Panc1 (cell line): ENCODE measurements at regions not wholly inside any gene's neighbourhood (a gene's known extent, or its start where the extent isn't known, plus 50 kb on each side); places are given as distances from the start of the nearest gene placed in this dataset.

Experiments used
- ATAC-seq: fragments of 200-7000 bp; cut with Tn5 transposase; 2 replicates; pipeline ENCODE4 v1.9.1; 2020; ENCODE audit warnings: mild to moderate bottlenecking, moderate library complexity
- BruUV-seq: library from RNA; stranded (reverse); fragments of 400-500 nt; replicated peaks from 2 replicates; lab custom pipeline; 2021; lab: Mats Ljungman, UMichigan
- CTCF ChIA-PET: fragments of 300-600 bp; sonication (Branson Sonifier 250); formaldehyde crosslinking; loops from one replicate; lab custom pipeline; 2022; ENCODE audit warnings: antibody characterized with exemption; lab: Charles Lee
- POLR2A ChIA-PET: fragments of 300-600 bp; sonication (Branson Sonifier 250); formaldehyde crosslinking; loops from one replicate; lab custom pipeline; 2022; ENCODE audit warnings: antibody characterized with exemption; lab: Charles Lee
- DNase-seq: peaks from one replicate; pipeline ENCODE4 v3.0.0-alpha.2; 2010; ENCODE audit warnings: low read depth, low spot score
- H3K27ac ChIP-seq: 2 replicates; pipeline ENCODE4 v1.5.1; 2011; ENCODE audit warnings: mild to moderate bottlenecking, low read length, inconsistent platforms
- H3K27me3 ChIP-seq: fragments of 200-500 bp; sonication (Bioruptor generic); 2 replicates; pipeline ENCODE4 v1.6.0; 2014; ENCODE audit warnings: low read length, inconsistent platforms; ENCODE audit not compliant: control insufficient read depth, insufficient read depth
- H3K36me3 ChIP-seq: fragments of 200-500 bp; sonication (Bioruptor generic); 2 replicates; pipeline ENCODE4 v1.5.1; 2014; ENCODE audit warnings: inconsistent platforms, mild to moderate bottlenecking, low read length, moderate library complexity; ENCODE audit not compliant: control insufficient read depth, insufficient read depth
- H3K4me1 ChIP-seq: 2 replicates; pipeline ENCODE4 v1.5.1; 2011; ENCODE audit warnings: inconsistent platforms, mild to moderate bottlenecking, low read length, moderate library complexity; ENCODE audit not compliant: control insufficient read depth, insufficient read depth
- H3K4me3 ChIP-seq, 2 experiments: 2 replicates each; pipeline ENCODE4 v1.5.1; 2011 to 2012; ENCODE audit warnings: low read depth in 2 of 2, low read length in 2 of 2, mild to moderate bottlenecking in 2 of 2, inconsistent platforms in 1 of 2, moderate library complexity in 1 of 2
- H3K9me3 ChIP-seq: fragments of 200-500 bp; sonication (Bioruptor generic); 2 replicates; pipeline ENCODE4 v1.5.1; 2014; ENCODE audit warnings: low read depth, mild to moderate bottlenecking, inconsistent platforms, low read length, moderate library complexity; ENCODE audit not compliant: control insufficient read depth, insufficient read depth
- CTCF ChIP-seq: fragments of 450-650 bp; IDR thresholded peaks from 2 replicates; pipeline ENCODE4 v1.5.1; 2017; ENCODE audit warnings: mild to moderate bottlenecking
- POLR2AphosphoS5 ChIP-seq: IDR thresholded peaks from 2 replicates; pipeline ENCODE4 v1.6.1; 2012; ENCODE audit warnings: mild to moderate bottlenecking, low read depth, low read length, moderate library complexity
- SIN3A ChIP-seq: IDR thresholded peaks from 2 replicates; pipeline ENCODE4 v1.6.1; 2012; ENCODE audit warnings: low read depth, mild to moderate bottlenecking, low read length, moderate library complexity, borderline replicate concordance; ENCODE audit not compliant: insufficient read depth
- TCF7L2 ChIP-seq: IDR thresholded peaks from 2 replicates; pipeline ENCODE4 v1.6.1; 2011; ENCODE audit warnings: mild to moderate bottlenecking, low read depth, low read length, inconsistent platforms
- in situ Hi-C: cut with HindIII; loops from 2 replicates; pipeline ENCODE4 v1.10.0; 2016; ENCODE audit warnings: low sequenced_read_pairs, low pct_unique_long_range_greater_than_20kb
- intact Hi-C: fragments of 100-400 bp; cut with micrococcal nuclease; formaldehyde crosslinking; loops from one replicate; pipeline ENCODE4 v1.10.0; 2022; ENCODE audit not compliant: unreplicated experiment
- TF ChIP-seq, protein P1 (sequence below), 2 experiments: IDR thresholded peaks; 2 replicates each; pipeline ENCODE4 v1.6.1; 2011 to 2012; ENCODE audit warnings: low read depth in 2 of 2, control low read depth in 1 of 2, low read length in 1 of 2, mild to moderate bottlenecking in 1 of 2, moderate library complexity in 1 of 2; ENCODE audit not compliant: insufficient read depth in 1 of 2

GRCh38 chr12:105831372-105831771 lies 307.4 kb downstream of the NUAK1 start:
- no peak for ATAC-seq
- ChIA-PET POLR2A (no interaction called here), CTCF (no interaction called here)
- H3K9me3 ChIP-seq, result no peaks in the 10 kb centered on the region
- TF ChIP-seq, protein P1, sequence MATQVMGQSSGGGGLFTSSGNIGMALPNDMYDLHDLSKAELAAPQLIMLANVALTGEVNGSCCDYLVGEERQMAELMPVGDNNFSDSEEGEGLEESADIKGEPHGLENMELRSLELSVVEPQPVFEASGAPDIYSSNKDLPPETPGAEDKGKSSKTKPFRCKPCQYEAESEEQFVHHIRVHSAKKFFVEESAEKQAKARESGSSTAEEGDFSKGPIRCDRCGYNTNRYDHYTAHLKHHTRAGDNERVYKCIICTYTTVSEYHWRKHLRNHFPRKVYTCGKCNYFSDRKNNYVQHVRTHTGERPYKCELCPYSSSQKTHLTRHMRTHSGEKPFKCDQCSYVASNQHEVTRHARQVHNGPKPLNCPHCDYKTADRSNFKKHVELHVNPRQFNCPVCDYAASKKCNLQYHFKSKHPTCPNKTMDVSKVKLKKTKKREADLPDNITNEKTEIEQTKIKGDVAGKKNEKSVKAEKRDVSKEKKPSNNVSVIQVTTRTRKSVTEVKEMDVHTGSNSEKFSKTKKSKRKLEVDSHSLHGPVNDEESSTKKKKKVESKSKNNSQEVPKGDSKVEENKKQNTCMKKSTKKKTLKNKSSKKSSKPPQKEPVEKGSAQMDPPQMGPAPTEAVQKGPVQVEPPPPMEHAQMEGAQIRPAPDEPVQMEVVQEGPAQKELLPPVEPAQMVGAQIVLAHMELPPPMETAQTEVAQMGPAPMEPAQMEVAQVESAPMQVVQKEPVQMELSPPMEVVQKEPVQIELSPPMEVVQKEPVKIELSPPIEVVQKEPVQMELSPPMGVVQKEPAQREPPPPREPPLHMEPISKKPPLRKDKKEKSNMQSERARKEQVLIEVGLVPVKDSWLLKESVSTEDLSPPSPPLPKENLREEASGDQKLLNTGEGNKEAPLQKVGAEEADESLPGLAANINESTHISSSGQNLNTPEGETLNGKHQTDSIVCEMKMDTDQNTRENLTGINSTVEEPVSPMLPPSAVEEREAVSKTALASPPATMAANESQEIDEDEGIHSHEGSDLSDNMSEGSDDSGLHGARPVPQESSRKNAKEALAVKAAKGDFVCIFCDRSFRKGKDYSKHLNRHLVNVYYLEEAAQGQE (IDR thresholded peaks at IDR 0.05; ENCODE audit: insufficient read depth in 1 of 2, low read depth in 2 of 2, low read length in 1 of 2), result no peak
- TF ChIP-seq CTCF, result 0 out of 2 replicates have a peak, but pooled peaks have one; percentile 8
- H3K4me3 ChIP-seq, result no peak overlapping the region
- no peaks in the 10 kb centered on the region for H3K4me1 ChIP-seq
- H3K27ac ChIP-seq, result no peak overlapping the region
- DNase-seq, result no peak
- H3K36me3 ChIP-seq, result no peaks in the 10 kb centered on the region
- H3K27me3 ChIP-seq, result no peaks in the 10 kb centered on the region
- intact Hi-C loops, result no loop called here
- BruUV-seq, result no TSS peak
- in situ Hi-C loops, result no loop called here

GRCh38 chr12:105832021-105832420 lies 306.7 kb downstream of the NUAK1 start:
- ATAC-seq, result no peak
- H3K27me3 ChIP-seq, result no peaks in the 10 kb centered on the region
- no TSS peak for BruUV-seq
- no peaks in the 10 kb centered on the region for H3K36me3 ChIP-seq
- no peaks in the 10 kb centered on the region for H3K4me1 ChIP-seq
- intact Hi-C loops, result no loop called here
- in situ Hi-C loops, result no loop called here
- no peak overlapping the region for H3K4me3 ChIP-seq
- TF ChIP-seq TCF7L2 (no peak), CTCF (no peak), POLR2AphosphoS5 (no peak), SIN3A (no peak)
- TF ChIP-seq, protein P1 (IDR thresholded peaks at IDR 0.05; ENCODE audit: insufficient read depth in 1 of 2, low read depth in 2 of 2, low read length in 1 of 2), result no peak
- DNase-seq, result no peak
- no peak overlapping the region for H3K27ac ChIP-seq
- no peaks in the 10 kb centered on the region for H3K9me3 ChIP-seq
- ChIA-PET POLR2A (no interaction called here), CTCF (no interaction called here)
